ENCODE measurements at regions not wholly inside any gene's neighbourhood (a gene's known extent, or its start where the extent isn't known, plus 50 kb on each side); places are given as distances from the start of the nearest gene placed in this dataset.

DNA sequence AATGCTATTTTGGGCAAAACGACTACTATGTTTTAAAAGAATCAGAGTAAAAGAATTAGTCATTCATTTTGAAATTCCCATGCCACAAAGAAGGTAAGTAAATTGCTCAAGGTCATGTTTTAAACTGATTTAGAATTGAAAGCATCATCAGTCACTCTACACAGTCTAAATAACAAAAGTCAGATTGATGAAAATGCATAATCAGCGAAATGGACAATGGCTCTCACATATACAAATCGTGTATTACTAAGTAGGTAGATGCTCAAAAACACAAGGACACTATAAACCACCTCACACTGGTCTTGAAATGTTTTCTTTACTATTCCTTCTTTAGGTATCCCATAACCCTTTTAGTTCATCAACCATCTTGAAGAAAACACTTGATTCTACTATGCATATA, 135.4 kb downstream of the OPN5 start:
- no peak for ATAC-seq (ENCODE audit: low read depth in 2 of 2)
- Mint-ChIP-seq H3K4me1 (no peaks in the 10 kb centered on the region), H3K4me3 (no peak overlapping the region)

DNA sequence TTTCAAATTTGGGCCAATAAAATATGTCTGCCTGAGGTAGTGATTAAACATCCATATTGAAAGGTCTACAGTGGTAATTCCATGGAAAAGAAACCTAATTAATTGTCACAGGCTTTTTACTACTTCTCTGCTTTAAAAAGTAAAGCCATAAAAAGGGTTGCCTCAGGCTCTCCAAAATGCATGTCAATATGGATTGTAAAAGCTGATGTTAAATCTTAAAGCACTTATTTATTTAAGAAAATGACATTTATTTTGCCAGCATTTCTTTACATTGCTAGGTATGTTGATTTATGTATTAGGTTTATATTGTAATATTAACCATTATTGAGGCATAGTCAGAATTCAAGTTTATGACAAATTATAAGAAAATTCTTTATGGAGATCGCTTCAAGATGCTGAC, 133.2 kb downstream of the OPN5 start:
- H3K27ac Mint-ChIP-seq: no peak overlapping the region
- H3K4me3 Mint-ChIP-seq: no peak overlapping the region
- peaks cover 0 to 3% (median 0%) of the 10 kb centered on the region in 3 donors for H3K27me3 Mint-ChIP-seq
- no peak for ATAC-seq (ENCODE audit: low read depth in 2 of 2)
- H3K36me3 Mint-ChIP-seq: no peaks in the 10 kb centered on the region
- H3K9me3 Mint-ChIP-seq: peaks cover 0 to 5% (median 0%) of the 10 kb centered on the region in 7 donors
- H3K4me1 Mint-ChIP-seq: no peaks in the 10 kb centered on the region
- DNase-seq: no peak

More for the DNA sequence above, 135.4 kb downstream of the OPN5 start:
- H3K36me3 Mint-ChIP-seq: no peaks in the 10 kb centered on the region
- H3K27ac Mint-ChIP-seq: no peak overlapping the region
- DNase-seq: no peak
- H3K27me3 Mint-ChIP-seq: no peaks in the 10 kb centered on the region
- peaks cover 0 to 3% (median 0%) of the 10 kb centered on the region in 7 donors for H3K9me3 Mint-ChIP-seq

DNA sequence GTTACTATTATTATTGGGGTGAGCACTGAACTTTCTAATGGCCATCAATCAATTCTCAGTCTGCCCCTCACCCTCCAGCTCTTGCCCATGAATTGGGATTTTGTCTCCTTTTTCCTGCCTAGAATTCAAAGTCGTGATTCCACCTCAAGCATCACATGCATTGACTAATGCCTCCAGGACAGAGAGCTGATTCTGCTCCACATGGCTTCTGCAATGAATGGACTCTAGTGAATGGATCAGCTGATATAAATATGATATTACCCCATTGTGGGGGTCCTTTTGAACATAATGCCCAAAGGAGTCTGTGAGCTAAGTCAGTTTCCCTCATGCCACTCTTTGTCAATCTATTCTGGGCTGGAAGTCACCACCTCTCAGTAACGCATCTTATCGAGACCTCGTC, 126.4 kb downstream of the OPN5 start:
- no peak for DNase-seq
- peaks cover 0 to 12% (median 0%) of the 10 kb centered on the region in 7 donors for H3K9me3 Mint-ChIP-seq
- no peaks in the 10 kb centered on the region for H3K36me3 Mint-ChIP-seq
- ATAC-seq (ENCODE audit: low read depth in 2 of 2): no peak
- H3K4me3 Mint-ChIP-seq: no peak overlapping the region
- no peaks in the 10 kb centered on the region for H3K4me1 Mint-ChIP-seq
- H3K27ac Mint-ChIP-seq: no peak overlapping the region
- H3K27me3 Mint-ChIP-seq: peaks cover 0 to 3% (median 0%) of the 10 kb centered on the region in 3 donors

DNA sequence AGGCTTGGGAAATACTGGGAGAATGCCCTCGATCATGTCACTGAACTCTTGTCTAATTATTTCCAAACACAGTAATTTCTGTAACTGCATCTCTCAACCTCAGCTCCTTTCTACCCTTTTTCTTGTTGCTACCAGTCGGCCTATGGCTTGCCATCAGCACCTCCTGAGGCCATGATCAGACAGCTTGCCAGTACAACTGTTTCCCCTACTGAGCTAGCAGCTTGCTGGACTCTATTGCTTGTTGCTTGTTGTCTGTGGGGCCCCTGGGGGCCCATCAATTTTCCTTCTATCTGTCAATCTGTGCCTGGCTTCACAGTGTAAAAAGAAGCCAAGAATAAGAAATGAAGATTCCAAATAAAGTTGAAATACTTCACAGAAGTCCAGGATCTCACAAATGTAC, 123.9 kb downstream of the OPN5 start:
- no peaks in the 10 kb centered on the region for H3K4me1 Mint-ChIP-seq
- H3K27ac Mint-ChIP-seq: no peak overlapping the region
- no peak overlapping the region for H3K4me3 Mint-ChIP-seq
- H3K9me3 Mint-ChIP-seq: peaks cover 0 to 7% (median 1%) of the 10 kb centered on the region in 7 donors
- no peaks in the 10 kb centered on the region for H3K36me3 Mint-ChIP-seq
- ATAC-seq (ENCODE audit: low read depth in 2 of 2): no peak
- no peak for DNase-seq
- H3K27me3 Mint-ChIP-seq: no peaks in the 10 kb centered on the region

DNA sequence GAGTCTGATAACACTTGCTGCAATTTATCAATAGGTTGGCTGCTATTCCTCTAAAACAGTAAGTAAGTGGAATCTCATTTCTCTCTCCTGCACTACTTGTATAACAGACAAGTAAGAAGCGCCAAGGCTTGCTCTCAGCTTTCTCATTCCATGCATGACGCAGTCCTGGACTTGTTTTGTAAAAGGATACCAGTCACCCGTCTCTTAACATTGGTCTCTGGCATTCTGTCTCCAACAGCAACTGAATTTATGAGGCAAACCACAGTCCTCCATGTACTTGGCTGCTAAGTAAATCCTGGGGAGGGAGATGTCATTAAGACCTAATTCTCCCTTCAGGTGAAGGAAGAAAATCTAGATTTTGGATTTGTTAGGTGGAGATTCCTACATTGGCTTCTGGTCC, 115.4 kb downstream of the OPN5 start:
- no peaks in the 10 kb centered on the region for H3K4me1 Mint-ChIP-seq
- no peak overlapping the region for H3K27ac Mint-ChIP-seq
- peaks cover 0 to 4% (median 2%) of the 10 kb centered on the region in 7 donors for H3K9me3 Mint-ChIP-seq
- H3K4me3 Mint-ChIP-seq: no peak overlapping the region
- no peaks in the 10 kb centered on the region for H3K27me3 Mint-ChIP-seq
- DNase-seq (no peak), ATAC-seq (ENCODE audit: low read depth in 2 of 2) (no peak)
- no peaks in the 10 kb centered on the region for H3K36me3 Mint-ChIP-seq

DNA sequence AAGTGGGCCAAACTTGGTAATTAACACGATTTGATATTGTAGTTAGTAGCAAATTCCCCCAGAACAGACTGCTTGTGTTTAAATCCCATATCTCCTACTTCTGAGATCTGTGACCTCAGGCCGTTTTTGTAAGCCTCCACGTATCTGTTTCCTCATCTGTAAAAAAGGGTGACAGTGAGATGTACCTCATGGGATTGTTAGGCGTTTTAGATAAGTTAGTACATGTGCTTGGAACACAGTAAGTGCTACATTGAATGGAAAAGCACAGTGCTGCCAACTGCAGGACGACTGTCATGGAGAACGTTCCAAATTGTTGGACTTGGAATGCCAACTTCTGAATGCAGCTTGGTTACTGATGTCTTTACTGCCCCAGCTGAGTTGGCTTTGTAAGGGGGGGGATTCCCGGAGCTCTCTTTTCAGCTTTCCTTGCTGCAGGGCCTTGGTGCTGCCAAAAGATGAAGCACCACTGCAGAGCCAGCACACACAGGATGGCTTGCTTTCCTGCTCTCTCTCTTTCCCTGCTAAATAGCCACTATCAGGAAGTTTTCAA, 108.6 kb downstream of the OPN5 start:
- no peaks in the 10 kb centered on the region for H3K36me3 Mint-ChIP-seq

DNA sequence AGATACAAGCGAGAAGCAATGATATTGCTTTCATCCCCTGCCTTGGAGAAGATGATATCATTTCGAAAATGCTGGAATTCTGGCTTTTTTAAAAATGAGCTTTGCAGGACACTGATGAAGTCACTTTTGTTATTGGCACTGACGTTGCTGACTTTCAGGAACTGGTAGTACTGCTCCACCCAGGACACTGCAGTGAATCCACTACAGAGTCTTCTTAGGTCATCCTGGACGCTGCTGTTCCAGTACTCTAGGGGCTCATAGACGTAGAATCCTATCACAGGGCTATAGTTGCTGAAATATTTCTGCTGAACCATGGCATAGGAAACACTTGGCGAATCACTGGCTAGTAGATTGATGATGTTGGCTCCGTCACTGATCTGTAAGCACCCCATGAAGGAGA, 97.2 kb downstream of the OPN5 start:
- no peaks in the 10 kb centered on the region for H3K4me1 Mint-ChIP-seq
- H3K36me3 Mint-ChIP-seq: no peaks in the 10 kb centered on the region
- H3K4me3 Mint-ChIP-seq: no peak overlapping the region
- no peak for DNase-seq
- no peaks in the 10 kb centered on the region for H3K27me3 Mint-ChIP-seq
- peaks cover 0 to 6% (median 0%) of the 10 kb centered on the region in 7 donors for H3K9me3 Mint-ChIP-seq
- no peak for ATAC-seq (ENCODE audit: low read depth in 2 of 2)
- H3K27ac Mint-ChIP-seq: no peak overlapping the region

More for the DNA sequence above, 108.6 kb downstream of the OPN5 start:
- H3K27me3 Mint-ChIP-seq: peaks cover 0 to 5% (median 0%) of the 10 kb centered on the region in 3 donors
- no peaks in the 10 kb centered on the region for H3K4me1 Mint-ChIP-seq
- no peak overlapping the region for H3K27ac Mint-ChIP-seq
- peaks cover 0 to 3% (median 0%) of the 10 kb centered on the region in 7 donors for H3K9me3 Mint-ChIP-seq
- H3K4me3 Mint-ChIP-seq: no peak overlapping the region
- no peak for ATAC-seq (ENCODE audit: low read depth in 2 of 2)
- DNase-seq: no peak
